Esophagus squamous epithelium (tissue), 5 donors: ENCODE measurements at regions not wholly inside any gene's neighbourhood (a gene's known extent, or its start where the extent isn't known, plus 50 kb on each side); places are given as distances from the start of the nearest gene placed in this dataset.

Source experiments
- DNase-seq: peaks from one replicate; lab custom pipeline; 2025; lab: John Stamatoyannopoulos, UW
- H3K27ac ChIP-seq, 4 donors: fragments of 200-600 bp; sonication (generic); one replicate each; pipeline ENCODE4 v1.5.1; 2016 to 2019; ENCODE audit warnings: mild to moderate bottlenecking in 1 of 4
- H3K27me3 ChIP-seq, 4 donors: fragments of 200-600 bp; sonication (generic); 1 replicate in 3 of 4; 2 replicates in 1 of 4; pipeline versions ENCODE4 v1.5.1 to v1.6.0; 2017 to 2021; ENCODE audit warnings: antibody characterized with exemption in 1 of 4
- H3K36me3 ChIP-seq, 3 donors: fragments of 200-600 bp; sonication (generic); one replicate each; pipeline ENCODE4 v1.5.1; 2016 to 2019
- H3K4me1 ChIP-seq, 3 donors: fragments of 200-600 bp; sonication (generic); one replicate each; pipeline ENCODE4 v1.5.1; 2017 to 2019
- H3K4me3 ChIP-seq, 4 donors: fragments of 200-600 bp; sonication (generic); 1 replicate in 3 of 4; 2 replicates in 1 of 4; pipeline ENCODE4 v1.5.1; 2016 to 2019; ENCODE audit warnings: mild to moderate bottlenecking in 2 of 4, moderate library complexity in 1 of 4
- H3K9me3 ChIP-seq, 3 donors: fragments of 200-600 bp; sonication (generic); one replicate each; pipeline ENCODE4 v1.5.1; 2016 to 2019
- POLR2A ChIP-seq, 4 donors: fragments of 450-650 bp; IDR thresholded peaks; one replicate each; pipeline ENCODE4 v1.6.1; 2017; ENCODE audit warnings: antibody characterized with exemption in 4 of 4, mild to moderate bottlenecking in 4 of 4, moderate library complexity in 3 of 4
- WGBS, 2 donors: methylation state at CpG; one replicate each; pipeline ENCODE4 v1.1.5; 2018; 5-methylcytosine and 5-hydroxymethylcytosine counted together
- intact Hi-C: fragments of 100-400 bp; cut with DNase I; formaldehyde crosslinking; loops from one replicate; pipeline ENCODE4 v1.15.0; 2022
- TF ChIP-seq, protein P1 (sequence below), 6 experiments: fragments of 450-650 bp in 4 of 6; fragments of 200-600 bp in 2 of 6; sonication (generic) in 2 of 6; IDR thresholded peaks; one replicate each; pipeline ENCODE4 v1.5.1; 2016 to 2019; ENCODE audit warnings: antibody characterized with exemption in 6 of 6, mild to moderate bottlenecking in 4 of 6, moderate library complexity in 4 of 6
- donor health status: DM: yes; HTN: yes; CAD: no.

DNA sequence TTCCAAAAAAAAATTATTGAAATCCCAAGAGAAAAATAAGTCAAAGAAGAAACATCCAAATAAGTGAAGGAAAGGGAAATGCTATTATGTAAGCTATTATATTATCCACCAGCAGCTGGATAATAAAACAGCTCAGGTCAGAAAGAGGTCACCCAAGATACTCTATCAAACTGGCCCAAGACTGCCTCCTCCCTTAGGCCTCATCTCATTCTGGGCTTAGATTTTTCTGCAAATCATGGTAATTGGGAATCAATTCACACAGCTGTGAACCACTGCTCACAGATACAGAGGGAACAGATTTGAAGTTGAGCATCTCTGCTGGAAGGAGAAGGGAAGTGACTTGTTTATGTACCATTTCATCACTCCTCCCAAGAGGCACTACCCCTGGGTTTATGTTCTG is 294.6 kb upstream of the DPPA4 start:
- H3K4me1 ChIP-seq, result no peaks in the 10 kb centered on the region
- no peak overlapping the region for H3K4me3 ChIP-seq
- intact Hi-C loops, result no loop called here
- no peaks in the 10 kb centered on the region for H3K9me3 ChIP-seq
- no peak for TF ChIP-seq POLR2A (IDR thresholded peaks at IDR 0.05)
- TF ChIP-seq, protein P1, sequence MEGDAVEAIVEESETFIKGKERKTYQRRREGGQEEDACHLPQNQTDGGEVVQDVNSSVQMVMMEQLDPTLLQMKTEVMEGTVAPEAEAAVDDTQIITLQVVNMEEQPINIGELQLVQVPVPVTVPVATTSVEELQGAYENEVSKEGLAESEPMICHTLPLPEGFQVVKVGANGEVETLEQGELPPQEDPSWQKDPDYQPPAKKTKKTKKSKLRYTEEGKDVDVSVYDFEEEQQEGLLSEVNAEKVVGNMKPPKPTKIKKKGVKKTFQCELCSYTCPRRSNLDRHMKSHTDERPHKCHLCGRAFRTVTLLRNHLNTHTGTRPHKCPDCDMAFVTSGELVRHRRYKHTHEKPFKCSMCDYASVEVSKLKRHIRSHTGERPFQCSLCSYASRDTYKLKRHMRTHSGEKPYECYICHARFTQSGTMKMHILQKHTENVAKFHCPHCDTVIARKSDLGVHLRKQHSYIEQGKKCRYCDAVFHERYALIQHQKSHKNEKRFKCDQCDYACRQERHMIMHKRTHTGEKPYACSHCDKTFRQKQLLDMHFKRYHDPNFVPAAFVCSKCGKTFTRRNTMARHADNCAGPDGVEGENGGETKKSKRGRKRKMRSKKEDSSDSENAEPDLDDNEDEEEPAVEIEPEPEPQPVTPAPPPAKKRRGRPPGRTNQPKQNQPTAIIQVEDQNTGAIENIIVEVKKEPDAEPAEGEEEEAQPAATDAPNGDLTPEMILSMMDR (IDR thresholded peaks at IDR 0.05), result no peak
- H3K27ac ChIP-seq, result no peak overlapping the region
- H3K36me3 ChIP-seq, result no peaks in the 10 kb centered on the region
- no peaks in the 10 kb centered on the region for H3K27me3 ChIP-seq
- DNase-seq, result no peak

DNA sequence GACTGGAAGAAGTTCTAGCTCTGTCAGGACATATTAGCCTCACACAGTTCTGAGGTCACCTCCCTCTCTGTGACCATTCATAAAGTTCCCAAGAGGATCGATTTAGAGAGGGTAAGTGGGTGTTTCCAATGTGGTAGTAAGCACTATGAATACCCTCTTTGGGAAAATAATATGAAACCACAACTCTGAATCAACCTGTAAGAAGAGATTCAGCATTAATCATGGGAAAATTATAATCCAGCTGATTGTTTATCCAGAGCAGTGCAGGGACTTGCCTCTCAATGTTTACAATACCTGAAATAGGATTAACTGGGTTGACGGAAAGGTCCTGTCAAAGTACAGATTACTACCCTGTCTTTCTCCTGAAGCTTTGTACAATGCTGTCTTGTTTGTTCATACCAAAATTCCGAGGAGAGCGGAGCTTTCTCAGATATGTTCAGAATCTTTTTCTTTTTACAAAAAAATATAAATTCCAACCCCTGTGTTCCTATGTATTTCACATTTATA is 302.9 kb upstream of the DPPA4 start:
- no peaks in the 10 kb centered on the region for H3K4me1 ChIP-seq
- H3K4me3 ChIP-seq, result no peak overlapping the region
- TF ChIP-seq, protein P1 (IDR thresholded peaks at IDR 0.05), result no peak
- no peak for TF ChIP-seq POLR2A (IDR thresholded peaks at IDR 0.05)
- 32 to 45% methylated on average over 4 of the region's 4 CpGs for WGBS, 2 donors
- intact Hi-C loops, result no loop called here
- no peak overlapping the region for H3K27ac ChIP-seq
- H3K9me3 ChIP-seq, result no peaks in the 10 kb centered on the region
- no peak for DNase-seq
- H3K36me3 ChIP-seq, result no peaks in the 10 kb centered on the region
- H3K27me3 ChIP-seq, result no peaks in the 10 kb centered on the region

DNA sequence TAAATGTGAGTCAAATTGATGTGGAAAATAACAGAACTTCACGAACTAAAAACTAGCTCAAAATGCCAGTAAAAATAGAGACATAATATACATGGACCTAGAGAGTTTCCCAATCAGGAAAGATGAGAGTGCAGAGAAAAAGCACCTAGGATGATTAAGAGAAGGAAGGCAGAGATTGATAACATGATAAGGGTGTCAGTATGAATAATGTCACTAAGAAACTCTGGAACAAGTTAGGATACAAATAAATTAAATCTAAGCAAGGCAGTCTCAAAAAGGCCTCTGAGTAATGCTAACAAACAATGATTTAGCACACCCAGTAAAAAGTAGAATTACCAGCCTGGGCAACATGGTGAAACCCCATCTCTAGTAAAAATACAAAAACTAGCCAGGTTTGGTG is 304.7 kb upstream of the DPPA4 start:
- Histone ChIP-seq H3K4me1 (no peaks in the 10 kb centered on the region), H3K36me3 (no peaks in the 10 kb centered on the region), H3K4me3 (no peak overlapping the region), H3K27me3 (no peaks in the 10 kb centered on the region), H3K9me3 (no peaks in the 10 kb centered on the region), H3K27ac (no peak overlapping the region)
- no peak for TF ChIP-seq POLR2A (IDR thresholded peaks at IDR 0.05)
- TF ChIP-seq, protein P1 (IDR thresholded peaks at IDR 0.05), result no peak
- no peak for DNase-seq
- WGBS, 2 donors, result 72 to 86% methylated on average over 1 of the region's 1 CpG
- intact Hi-C loops, result no loop called here

DNA sequence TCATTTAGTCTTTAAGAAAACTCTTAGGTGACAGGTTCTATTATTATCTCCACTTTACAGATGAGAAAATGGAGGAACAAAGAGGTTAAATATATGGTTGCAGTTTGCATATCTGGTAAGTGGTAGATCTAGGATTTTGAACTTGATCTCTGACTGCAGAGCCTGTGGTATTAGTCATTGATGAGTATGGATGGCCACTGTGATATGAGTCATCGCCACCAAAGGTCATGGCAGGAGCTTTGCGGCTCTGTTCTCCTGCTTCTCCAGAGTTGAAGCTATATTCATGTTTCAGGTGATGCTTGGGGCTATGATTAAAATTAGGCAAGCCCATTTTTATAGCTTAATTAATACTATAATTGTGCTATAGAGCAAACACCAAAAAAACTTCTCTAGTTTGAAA is 306.2 kb upstream of the DPPA4 start:
- H3K9me3 ChIP-seq, result no peaks in the 10 kb centered on the region
- no peaks in the 10 kb centered on the region for H3K36me3 ChIP-seq
- intact Hi-C loops, result no loop called here
- no peak overlapping the region for H3K4me3 ChIP-seq
- H3K4me1 ChIP-seq, result no peaks in the 10 kb centered on the region
- TF ChIP-seq POLR2A (IDR thresholded peaks at IDR 0.05), result no peak
- TF ChIP-seq, protein P1 (IDR thresholded peaks at IDR 0.05), result no peak
- WGBS, 2 donors, result 33 to 63% methylated on average over 2 of the region's 2 CpGs
- no peaks in the 10 kb centered on the region for H3K27me3 ChIP-seq
- no peak for DNase-seq
- H3K27ac ChIP-seq, result no peak overlapping the region

DNA sequence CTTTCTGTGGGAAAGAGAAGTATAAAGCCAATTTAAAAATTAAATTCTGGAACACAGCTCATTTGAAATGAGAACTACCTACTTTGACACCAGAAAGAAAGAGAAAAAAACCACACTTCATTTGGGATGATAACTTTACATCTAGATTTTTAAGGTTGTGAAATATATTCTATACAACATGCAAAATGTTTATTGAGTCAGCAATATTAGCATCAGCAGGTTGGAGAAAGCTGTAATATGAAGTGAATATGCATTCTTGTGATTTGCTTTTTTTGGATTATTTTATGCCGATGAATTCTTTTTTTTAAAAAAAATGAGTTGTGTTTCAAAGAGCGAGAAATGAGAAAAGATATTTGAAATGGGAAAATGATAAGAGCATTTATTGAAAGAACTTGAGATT is 307.0 kb upstream of the DPPA4 start:
- Histone ChIP-seq H3K27me3 (no peaks in the 10 kb centered on the region), H3K4me1 (no peaks in the 10 kb centered on the region), H3K27ac (no peak overlapping the region), H3K4me3 (no peak overlapping the region), H3K9me3 (no peaks in the 10 kb centered on the region), H3K36me3 (no peaks in the 10 kb centered on the region)
- intact Hi-C loops, result no loop called here
- 85 to 93% methylated on average over 2 of the region's 2 CpGs for WGBS, 2 donors
- TF ChIP-seq POLR2A (IDR thresholded peaks at IDR 0.05), result no peak
- no peak for DNase-seq

DNA sequence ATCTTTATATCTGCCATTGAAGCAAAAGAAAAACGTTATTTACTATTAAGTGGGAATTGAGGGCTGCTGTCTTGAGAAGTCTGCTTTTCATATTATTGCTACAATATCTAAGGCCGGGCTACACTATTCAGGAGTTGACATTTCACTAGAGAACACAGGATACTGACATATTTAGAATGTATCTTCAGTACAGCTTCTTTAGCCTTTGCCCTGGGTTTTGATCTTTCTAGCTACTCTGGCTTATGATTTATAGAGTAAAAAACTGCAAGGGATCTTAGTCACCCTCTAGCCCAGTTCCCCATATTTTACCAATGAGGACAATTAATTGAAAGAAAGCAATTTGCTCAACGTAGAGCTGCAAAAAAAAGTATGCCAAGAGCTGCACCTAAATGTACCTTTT is 307.4 kb upstream of the DPPA4 start:
- 49 to 59% methylated on average over 3 of the region's 3 CpGs for WGBS, 2 donors
- Histone ChIP-seq H3K27ac (no peak overlapping the region), H3K9me3 (no peaks in the 10 kb centered on the region), H3K36me3 (no peaks in the 10 kb centered on the region), H3K4me1 (no peaks in the 10 kb centered on the region), H3K4me3 (no peak overlapping the region), H3K27me3 (no peaks in the 10 kb centered on the region)
- intact Hi-C loops, result no loop called here
- TF ChIP-seq, protein P1 (IDR thresholded peaks at IDR 0.05), result no peak
- TF ChIP-seq POLR2A (IDR thresholded peaks at IDR 0.05), result no peak
- DNase-seq, result no peak
